GM19468 (cell line): ENCODE measurements at regions not wholly inside any gene's neighbourhood (a gene's known extent, or its start where the extent isn't known, plus 50 kb on each side); places are given as distances from the start of the nearest gene placed in this dataset.

Source experiments
- ATAC-seq: cut with Tn5 transposase; IDR thresholded peaks from one replicate; pipeline ENCODE4 v1.9.1; 2021; ENCODE audit warnings: mild to moderate bottlenecking, moderate library complexity, moderate number of reproducible peaks; ENCODE audit not compliant: unreplicated experiment; ENCODE audit errors: extremely low read depth

- ATAC-seq, result no peak
These were observed 1253.5 kb upstream of the CDH6 start for GRCh38 chr5:29939988-29940387.

- ATAC-seq, result no peak
These were observed 1258.1 kb upstream of the CDH6 start for GRCh38 chr5:29935371-29935770.

GRCh38 chr5:29930316-29930715 lies 1263.2 kb upstream of the CDH6 start:
- no peak for ATAC-seq

- ATAC-seq, result no peak
These were observed 1269.4 kb upstream of the CDH6 start for GRCh38 chr5:29924107-29924506.

- no peak for ATAC-seq
These were observed 1287.7 kb upstream of the CDH6 start for GRCh38 chr5:29905626-29906353.

- no peak for ATAC-seq
These were observed 1290.6 kb upstream of the CDH6 start for GRCh38 chr5:29902859-29903258.

GRCh38 chr5:29899583-29899982 lies 1293.9 kb upstream of the CDH6 start:
- no peak for ATAC-seq

GRCh38 chr5:29897916-29898315 lies 1295.6 kb upstream of the CDH6 start:
- no peak for ATAC-seq

GRCh38 chr5:29896646-29897045 lies 1296.8 kb upstream of the CDH6 start:
- ATAC-seq, result no peak

- no peak for ATAC-seq
These were observed 1298.8 kb upstream of the CDH6 start for GRCh38 chr5:29894668-29895067.

- ATAC-seq, result no peak
These were observed 1304.4 kb upstream of the CDH6 start for GRCh38 chr5:29889051-29889450.

- ATAC-seq, result no peak
These were observed 1307.9 kb upstream of the CDH6 start for GRCh38 chr5:29885595-29885994.

GRCh38 chr5:29882036-29882435 lies 1311.5 kb upstream of the CDH6 start:
- no peak for ATAC-seq

- ATAC-seq, result no peak
These were observed 1314.1 kb upstream of the CDH6 start for GRCh38 chr5:29879401-29879800.

GRCh38 chr5:29878599-29878998 lies 1314.9 kb upstream of the CDH6 start:
- ATAC-seq, result no peak

- ATAC-seq, result no peak
These were observed 1326.3 kb upstream of the CDH6 start for GRCh38 chr5:29867155-29867554.

- no peak for ATAC-seq
These were observed 1339.7 kb upstream of the CDH6 start for GRCh38 chr5:29853711-29854220.

GRCh38 chr5:29852329-29852728 lies 1341.2 kb upstream of the CDH6 start:
- ATAC-seq, result no peak

GRCh38 chr5:29845206-29845605 lies 1348.3 kb upstream of the CDH6 start:
- no peak for ATAC-seq

GRCh38 chr5:29833394-29833793 lies 1360.1 kb upstream of the CDH6 start:
- ATAC-seq, result no peak

GRCh38 chr5:29822521-29822920 lies 1371.0 kb upstream of the CDH6 start:
- no peak for ATAC-seq
